ENCODE measurements at regions not wholly inside any gene's neighbourhood (a gene's known extent, or its start where the extent isn't known, plus 50 kb on each side); places are given as distances from the start of the nearest gene placed in this dataset.
"Not testable (repeated sequence)": the region's sequence is repeated elsewhere in the genome, so short reads cannot be mapped to it uniquely, and the experiment has no call there.

DNA sequence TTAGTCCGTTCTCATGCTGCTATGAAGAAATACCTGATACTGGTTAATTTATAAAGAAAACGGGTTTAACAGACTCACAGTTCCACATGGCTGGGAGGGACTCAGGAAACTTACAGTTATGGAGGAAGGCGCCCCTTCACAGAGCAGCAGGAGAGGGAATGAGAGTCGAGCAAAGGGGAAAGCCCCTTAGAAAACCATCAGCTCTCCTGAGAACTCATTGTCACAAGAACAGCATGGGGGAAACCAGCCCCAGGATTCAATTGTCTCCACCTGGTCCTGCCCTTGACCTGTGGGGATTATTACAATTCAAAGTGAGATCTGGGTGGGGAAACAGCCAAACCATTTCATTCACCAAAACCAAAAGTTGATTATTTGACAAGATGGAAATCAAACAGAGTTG is 101.8 kb downstream of the ATP6V0E2 start:
- not testable (repeated sequence) for TF ChIP-seq POLR2A (IDR thresholded peaks at IDR 0.05; ENCODE audit: low read depth); CTCF (IDR thresholded peaks at IDR 0.05); EP300 (IDR thresholded peaks at IDR 0.05)

All from esophagus muscularis mucosa (tissue), 4 donors.